Esophagus squamous epithelium (tissue), 5 donors: ENCODE measurements at regions not wholly inside any gene's neighbourhood (a gene's known extent, or its start where the extent isn't known, plus 50 kb on each side); places are given as distances from the start of the nearest gene placed in this dataset.
A peak's percentile ranks its signal among the peaks of the same experiment; 100 is the strongest.

Source experiments
- DNase-seq: peaks from one replicate; lab custom pipeline; 2025; lab: John Stamatoyannopoulos, UW
- H3K27ac ChIP-seq, 4 donors: fragments of 200-600 bp; sonication (generic); one replicate each; pipeline ENCODE4 v1.5.1; 2016 to 2019; ENCODE audit warnings: mild to moderate bottlenecking in 1 of 4
- H3K27me3 ChIP-seq, 4 donors: fragments of 200-600 bp; sonication (generic); 1 replicate in 3 of 4; 2 replicates in 1 of 4; pipeline versions ENCODE4 v1.5.1 to v1.6.0; 2017 to 2021; ENCODE audit warnings: antibody characterized with exemption in 1 of 4
- H3K36me3 ChIP-seq, 3 donors: fragments of 200-600 bp; sonication (generic); one replicate each; pipeline ENCODE4 v1.5.1; 2016 to 2019
- H3K4me1 ChIP-seq, 3 donors: fragments of 200-600 bp; sonication (generic); one replicate each; pipeline ENCODE4 v1.5.1; 2017 to 2019
- H3K4me3 ChIP-seq, 4 donors: fragments of 200-600 bp; sonication (generic); 1 replicate in 3 of 4; 2 replicates in 1 of 4; pipeline ENCODE4 v1.5.1; 2016 to 2019; ENCODE audit warnings: mild to moderate bottlenecking in 2 of 4, moderate library complexity in 1 of 4
- H3K9me3 ChIP-seq, 3 donors: fragments of 200-600 bp; sonication (generic); one replicate each; pipeline ENCODE4 v1.5.1; 2016 to 2019
- POLR2A ChIP-seq, 4 donors: fragments of 450-650 bp; IDR thresholded peaks; one replicate each; pipeline ENCODE4 v1.6.1; 2017; ENCODE audit warnings: antibody characterized with exemption in 4 of 4, mild to moderate bottlenecking in 4 of 4, moderate library complexity in 3 of 4
- WGBS, 2 donors: methylation state at CpG; one replicate each; pipeline ENCODE4 v1.1.5; 2018; 5-methylcytosine and 5-hydroxymethylcytosine counted together
- intact Hi-C: fragments of 100-400 bp; cut with DNase I; formaldehyde crosslinking; loops from one replicate; pipeline ENCODE4 v1.15.0; 2022
- TF ChIP-seq, protein P1 (sequence below), 6 experiments: fragments of 450-650 bp in 4 of 6; fragments of 200-600 bp in 2 of 6; sonication (generic) in 2 of 6; IDR thresholded peaks; one replicate each; pipeline ENCODE4 v1.5.1; 2016 to 2019; ENCODE audit warnings: antibody characterized with exemption in 6 of 6, mild to moderate bottlenecking in 4 of 6, moderate library complexity in 4 of 6
- donor health status: DM: yes; HTN: yes; CAD: no.

DNA sequence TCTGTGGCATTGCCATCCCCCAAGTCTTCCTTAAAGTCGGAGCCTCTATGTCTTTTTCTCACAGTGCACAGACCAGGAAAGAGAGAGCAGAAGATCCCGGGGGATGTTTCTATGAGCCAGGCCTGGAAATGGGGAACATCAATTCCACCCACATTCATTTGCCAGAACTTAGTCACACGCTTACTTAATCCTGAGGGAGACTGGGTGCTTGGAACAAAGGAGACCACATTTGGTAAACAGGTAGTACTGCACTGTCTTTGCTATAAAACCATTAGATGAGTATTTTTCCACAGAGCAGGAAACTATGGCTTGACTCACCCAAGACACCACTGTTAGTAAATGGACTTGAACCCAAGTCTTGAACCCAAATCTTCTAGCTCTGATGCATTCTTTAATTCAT lies 60.7 kb upstream of the CTTNBP2NL start:
- 54 to 66% methylated on average over 2 to 3 of the region's 3 CpGs for WGBS, 2 donors
- H3K36me3 ChIP-seq: no peaks in the 10 kb centered on the region
- H3K4me3 ChIP-seq: no peak overlapping the region
- peaks cover 0 to 14% (median 8%) of the 10 kb centered on the region in 3 donors for H3K4me1 ChIP-seq
- H3K27me3 ChIP-seq: no peaks in the 10 kb centered on the region
- TF ChIP-seq POLR2A (IDR thresholded peaks at IDR 0.05): no peak
- TF ChIP-seq, protein P1, sequence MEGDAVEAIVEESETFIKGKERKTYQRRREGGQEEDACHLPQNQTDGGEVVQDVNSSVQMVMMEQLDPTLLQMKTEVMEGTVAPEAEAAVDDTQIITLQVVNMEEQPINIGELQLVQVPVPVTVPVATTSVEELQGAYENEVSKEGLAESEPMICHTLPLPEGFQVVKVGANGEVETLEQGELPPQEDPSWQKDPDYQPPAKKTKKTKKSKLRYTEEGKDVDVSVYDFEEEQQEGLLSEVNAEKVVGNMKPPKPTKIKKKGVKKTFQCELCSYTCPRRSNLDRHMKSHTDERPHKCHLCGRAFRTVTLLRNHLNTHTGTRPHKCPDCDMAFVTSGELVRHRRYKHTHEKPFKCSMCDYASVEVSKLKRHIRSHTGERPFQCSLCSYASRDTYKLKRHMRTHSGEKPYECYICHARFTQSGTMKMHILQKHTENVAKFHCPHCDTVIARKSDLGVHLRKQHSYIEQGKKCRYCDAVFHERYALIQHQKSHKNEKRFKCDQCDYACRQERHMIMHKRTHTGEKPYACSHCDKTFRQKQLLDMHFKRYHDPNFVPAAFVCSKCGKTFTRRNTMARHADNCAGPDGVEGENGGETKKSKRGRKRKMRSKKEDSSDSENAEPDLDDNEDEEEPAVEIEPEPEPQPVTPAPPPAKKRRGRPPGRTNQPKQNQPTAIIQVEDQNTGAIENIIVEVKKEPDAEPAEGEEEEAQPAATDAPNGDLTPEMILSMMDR (IDR thresholded peaks at IDR 0.05): no peak
- intact Hi-C loops: no loop called here
- DNase-seq: no peak
- H3K9me3 ChIP-seq: no peaks in the 10 kb centered on the region
- no peak overlapping the region for H3K27ac ChIP-seq

DNA sequence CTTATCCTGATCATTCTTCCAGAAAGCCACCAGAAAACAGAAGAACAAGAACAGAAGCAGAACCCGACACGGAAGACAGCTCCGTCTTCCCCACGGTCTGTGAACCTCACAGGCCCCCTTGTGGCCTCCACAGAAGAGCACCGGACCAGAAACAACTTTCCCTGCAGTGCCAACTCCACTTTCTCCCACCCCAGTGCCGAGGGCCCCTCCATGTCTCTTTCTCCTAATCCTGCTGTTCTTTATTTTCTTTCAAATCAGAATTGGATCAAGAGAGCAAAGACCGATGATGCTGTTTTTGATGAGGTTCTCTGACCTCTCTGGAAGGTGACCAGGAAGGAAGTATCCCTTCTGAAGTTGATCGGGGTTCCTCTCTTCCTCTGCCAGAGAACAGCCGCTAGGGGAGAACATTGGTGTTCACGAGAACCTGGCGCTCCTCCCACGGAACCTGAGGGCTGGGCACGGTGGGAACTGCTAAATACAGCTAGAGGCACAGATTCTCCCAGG lies 58.9 kb upstream of the CTTNBP2NL start:
- H3K4me3 ChIP-seq: peak overlapping the region in 1 of 4 donors; percentile 15
- no peak overlapping the region for H3K27ac ChIP-seq
- 33% methylated on average over 13 of the region's 13 CpGs for WGBS, 2 donors
- TF ChIP-seq, protein P1 (IDR thresholded peaks at IDR 0.05): peak in 5 of 6 experiments; percentile 48 to 61 (median 52)
- TF ChIP-seq POLR2A (IDR thresholded peaks at IDR 0.05): no peak
- peaks cover 0 to 4% (median 0%) of the 10 kb centered on the region in 4 donors for H3K27me3 ChIP-seq
- peaks cover 0 to 14% (median 8%) of the 10 kb centered on the region in 3 donors for H3K4me1 ChIP-seq
- no peak for DNase-seq
- intact Hi-C loops: no loop called here
- H3K9me3 ChIP-seq: no peaks in the 10 kb centered on the region
- no peaks in the 10 kb centered on the region for H3K36me3 ChIP-seq

DNA sequence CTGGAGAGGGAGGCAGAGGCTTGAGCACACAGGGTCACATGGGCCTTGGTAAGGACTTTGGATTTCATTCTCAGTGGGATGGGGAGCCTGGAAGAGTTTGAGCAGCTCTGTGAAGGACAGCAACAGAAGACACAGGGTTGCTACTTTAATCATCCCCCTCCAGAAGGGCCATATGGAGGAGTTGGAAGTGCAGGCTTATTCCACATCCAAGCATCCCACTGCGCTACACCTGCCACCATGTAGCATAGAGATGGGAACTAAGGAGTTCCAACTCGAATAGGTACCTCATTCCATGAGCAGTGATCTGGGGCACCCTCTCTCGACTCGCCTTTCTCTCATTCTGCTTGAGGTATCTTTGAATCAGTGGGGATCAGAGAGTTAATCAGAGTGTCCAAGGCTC lies 54.0 kb upstream of the CTTNBP2NL start:
- 77 to 91% methylated on average over 4 of the region's 4 CpGs for WGBS, 2 donors
- Histone ChIP-seq H3K9me3 (no peaks in the 10 kb centered on the region), H3K27ac (no peak overlapping the region), H3K4me3 (no peak overlapping the region), H3K36me3 (no peaks in the 10 kb centered on the region), H3K27me3 (peaks cover 0 to 5% (median 0%) of the 10 kb centered on the region in 4 donors), H3K4me1 (peaks cover 0 to 5% (median 4%) of the 10 kb centered on the region in 3 donors)
- intact Hi-C loops: no loop called here
- DNase-seq: no peak
- TF ChIP-seq, protein P1 (IDR thresholded peaks at IDR 0.05): no peak
- TF ChIP-seq POLR2A (IDR thresholded peaks at IDR 0.05): no peak

DNA sequence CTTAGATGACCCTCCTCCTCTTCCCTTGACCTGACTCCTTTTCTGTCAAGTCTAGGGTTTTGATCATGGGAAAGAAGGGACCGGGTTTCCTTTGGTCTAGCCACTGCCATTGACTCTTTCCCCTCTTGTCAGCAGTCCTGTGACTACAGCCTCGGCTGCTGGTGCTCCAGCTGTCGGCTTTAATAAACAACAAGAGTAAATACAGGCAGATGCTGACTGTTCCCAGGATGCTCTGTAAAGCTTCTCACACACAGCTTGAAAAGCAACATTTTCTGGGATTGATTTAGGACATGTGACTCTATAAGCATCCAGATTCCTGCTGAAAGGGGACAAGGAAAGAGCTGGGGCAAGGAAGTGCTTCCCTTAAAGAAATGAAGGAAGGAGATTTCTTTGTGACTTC lies 53.5 kb upstream of the CTTNBP2NL start:
- DNase-seq: no peak

DNA sequence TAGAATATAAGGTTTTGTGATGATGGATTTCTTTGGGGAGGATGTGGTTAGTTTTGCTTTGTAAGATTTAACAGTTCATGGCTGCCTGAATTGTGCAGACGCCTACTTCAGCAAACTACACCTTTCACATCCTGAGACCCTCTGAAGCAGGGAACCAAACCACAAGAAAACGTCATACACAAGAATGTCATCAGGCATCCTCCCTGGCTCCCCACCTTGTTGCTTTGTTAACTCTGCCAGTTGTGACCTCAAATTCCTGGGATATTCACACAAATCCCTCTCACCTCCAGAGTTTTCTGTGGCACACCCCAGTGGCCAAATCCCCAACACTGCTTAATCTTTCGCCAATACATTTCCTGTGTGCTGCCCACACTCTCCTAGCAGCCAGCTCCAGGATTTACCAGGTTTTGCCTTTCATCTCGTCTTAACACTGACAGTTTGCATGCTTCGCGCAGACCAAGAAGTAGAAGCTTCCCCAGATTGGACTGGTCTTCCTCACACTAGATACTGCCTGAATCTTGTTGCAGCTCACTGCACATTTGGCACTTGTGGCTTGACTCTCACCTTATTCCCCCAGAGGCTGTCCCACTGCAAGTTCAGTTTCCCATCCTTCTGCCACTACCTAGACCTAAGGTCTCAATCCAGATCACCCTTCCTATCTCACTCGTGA lies 51.1 kb upstream of the CTTNBP2NL start:
- no peak overlapping the region for H3K4me3 ChIP-seq
- intact Hi-C loops: no loop called here
- TF ChIP-seq POLR2A (IDR thresholded peaks at IDR 0.05): no peak
- TF ChIP-seq, protein P1 (IDR thresholded peaks at IDR 0.05): no peak
- H3K9me3 ChIP-seq: peaks cover 0 to 4% (median under 1%) of the 10 kb centered on the region in 3 donors
- WGBS, 2 donors: 57 to 70% methylated on average over 7 of the region's 7 CpGs
- peaks cover 0 to 2% (median 0%) of the 10 kb centered on the region in 3 donors for H3K4me1 ChIP-seq
- H3K27me3 ChIP-seq: peaks cover 0 to 5% (median 0%) of the 10 kb centered on the region in 4 donors
- H3K36me3 ChIP-seq: no peaks in the 10 kb centered on the region
- H3K27ac ChIP-seq: no peak overlapping the region
- no peak for DNase-seq

More for the DNA sequence above, 53.5 kb upstream of the CTTNBP2NL start:
- H3K4me1 ChIP-seq: peaks cover 0 to 2% (median 0%) of the 10 kb centered on the region in 3 donors
- WGBS, 2 donors: 19 to 30% methylated on average over 3 of the region's 3 CpGs
- intact Hi-C loops: no loop called here
- no peak overlapping the region for H3K4me3 ChIP-seq
- H3K27me3 ChIP-seq: peaks cover 0 to 5% (median 0%) of the 10 kb centered on the region in 4 donors
- H3K36me3 ChIP-seq: no peaks in the 10 kb centered on the region
- no peak overlapping the region for H3K27ac ChIP-seq
- TF ChIP-seq, protein P1 (IDR thresholded peaks at IDR 0.05): no peak
- TF ChIP-seq POLR2A (IDR thresholded peaks at IDR 0.05): no peak
- H3K9me3 ChIP-seq: no peaks in the 10 kb centered on the region
